Keratinocyte (primary cell): ENCODE measurements at regions not wholly inside any gene's neighbourhood (a gene's known extent, or its start where the extent isn't known, plus 50 kb on each side); places are given as distances from the start of the nearest gene placed in this dataset.

Source experiments
- DNase-seq: peaks from one replicate; pipeline ENCODE4 v3.0.0-alpha.2; 2011; ENCODE audit warnings: low read depth, missing footprints, low spot score
- FAIRE-seq: peaks from 2 replicates; lab custom pipeline; 2011; peaks lifted over from hg19 to GRCh38; lab: Jason Lieb, UNC
- H2AFZ ChIP-seq: 2 replicates; pipeline ENCODE4 v1.6.0; 2012; ENCODE audit warnings: low read length, control low read depth, inconsistent platforms; ENCODE audit not compliant: control insufficient read depth
- H3K27ac ChIP-seq: 2 replicates; pipeline ENCODE4 v1.5.1; 2011; ENCODE audit warnings: low read length; ENCODE audit not compliant: control insufficient read depth, insufficient read depth
- H3K27me3 ChIP-seq: 3 replicates; pipeline ENCODE4 v1.6.0; 2011; ENCODE audit warnings: low read length; ENCODE audit not compliant: control insufficient read depth, insufficient read depth; ENCODE audit errors: extremely low read depth
- H3K36me3 ChIP-seq, 2 experiments: 2 replicates in 1 of 2; 3 replicates in 1 of 2; pipeline ENCODE4 v1.5.1; 2011; ENCODE audit warnings: low read length in 2 of 2, mild to moderate bottlenecking in 1 of 2; ENCODE audit not compliant: control insufficient read depth in 2 of 2, insufficient read depth in 2 of 2; ENCODE audit errors: extremely low read depth in 1 of 2
- H3K4me1 ChIP-seq: 3 replicates; pipeline ENCODE4 v1.5.1; 2011; ENCODE audit warnings: low read length; ENCODE audit not compliant: control insufficient read depth, insufficient read depth; ENCODE audit errors: extremely low read depth
- H3K4me2 ChIP-seq: 3 replicates; pipeline ENCODE4 v1.6.0; 2011; ENCODE audit warnings: low read depth, low read length; ENCODE audit not compliant: control insufficient read depth, insufficient read depth; ENCODE audit errors: extremely low read depth
- H3K4me3 ChIP-seq, 3 experiments: fragments of 200-600 bp in 1 of 3; sonication (generic) in 1 of 3; 2 replicates in 2 of 3; 3 replicates in 1 of 3; pipeline ENCODE4 v1.5.1; 2011 to 2016; ENCODE audit warnings: low read length in 3 of 3, mild to moderate bottlenecking in 3 of 3, control low read depth in 2 of 3, inconsistent platforms in 1 of 3, low read depth in 1 of 3, mixed read lengths in 1 of 3, mixed run types in 1 of 3, moderate library complexity in 1 of 3; ENCODE audit not compliant: control insufficient read depth in 2 of 3, insufficient read depth in 2 of 3; ENCODE audit errors: extremely low read depth in 1 of 3
- H3K79me2 ChIP-seq: 2 replicates; pipeline ENCODE4 v1.6.0; 2012; ENCODE audit warnings: low read length; ENCODE audit not compliant: control insufficient read depth, insufficient read depth
- H3K9ac ChIP-seq: 3 replicates; pipeline ENCODE4 v1.6.0; 2011; ENCODE audit warnings: low read length; ENCODE audit not compliant: control insufficient read depth, insufficient read depth; ENCODE audit errors: extremely low read depth
- H3K9me1 ChIP-seq: 3 replicates; pipeline ENCODE4 v1.6.0; 2011; ENCODE audit warnings: low read length; ENCODE audit not compliant: control insufficient read depth, insufficient read depth; ENCODE audit errors: extremely low read depth
- H3K9me3 ChIP-seq: 2 replicates; pipeline ENCODE4 v1.5.1; 2012; ENCODE audit warnings: low read depth, low read length; ENCODE audit not compliant: control insufficient read depth
- H4K20me1 ChIP-seq: 3 replicates; pipeline ENCODE4 v1.6.0; 2011; ENCODE audit warnings: low read length; ENCODE audit not compliant: control insufficient read depth, insufficient read depth; ENCODE audit errors: extremely low read depth
- CTCF ChIP-seq, 3 experiments: IDR thresholded peaks in 1 of 3; conservative IDR thresholded peaks in 1 of 3; optimal IDR thresholded peaks in 1 of 3; 2 replicates in 2 of 3; 3 replicates in 1 of 3; pipeline versions ENCODE3 to v1.5.1; 2011; ENCODE audit warnings: low read length in 3 of 3, mild to moderate bottlenecking in 3 of 3, moderate library complexity in 2 of 3, control low read depth in 1 of 3, inconsistent platforms in 1 of 3; ENCODE audit not compliant: insufficient read depth in 2 of 3; ENCODE audit errors: extremely low read depth in 1 of 3
- EZH2 ChIP-seq: IDR thresholded peaks from one replicate; pipeline ENCODE4 v1.6.1; 2012; ENCODE audit warnings: inconsistent platforms, mild to moderate bottlenecking, low read length, moderate library complexity
- dilution Hi-C: fragments of 300-500 bp; cut with MboI; formaldehyde crosslinking; loops from one replicate; pipeline ENCODE4 v1.7.0; 2020; ENCODE audit warnings: low sequenced_read_pairs; ENCODE audit not compliant: extremely low pct_ligation_motif_present

- H3K9me1 ChIP-seq = no peaks in the 10 kb centered on the region
- no peak for TF ChIP-seq EZH2
- TF ChIP-seq CTCF (optimal IDR thresholded peaks at IDR 0.05 in 1 of 3, IDR thresholded peaks at IDR 0.05 in 1 of 3, conservative IDR thresholded peaks at IDR 0.05 in 1 of 3; ENCODE audit: extremely low read depth in 1 of 3, insufficient read depth in 2 of 3, low read length in 3 of 3) = no peak
- no peak overlapping the region for H2AFZ ChIP-seq
- H3K36me3 ChIP-seq = no peaks in the 10 kb centered on the region
- H4K20me1 ChIP-seq = no peaks in the 10 kb centered on the region
- H3K4me3 ChIP-seq = no peak overlapping the region
- no peak overlapping the region for H3K9ac ChIP-seq
- DNase-seq (no peak), FAIRE-seq (no peak)
- H3K4me2 ChIP-seq = no peak overlapping the region
- H3K4me1 ChIP-seq = no peaks in the 10 kb centered on the region
- dilution Hi-C loops = no loop called here
- H3K9me3 ChIP-seq = no peaks in the 10 kb centered on the region
- H3K79me2 ChIP-seq = no peaks in the 10 kb centered on the region
- H3K27me3 ChIP-seq = no peaks in the 10 kb centered on the region
- H3K27ac ChIP-seq = no peak overlapping the region
These were observed 701.8 kb upstream of the TENM3 start for GRCh38 chr4:181541396-181541795.

- H3K9me3 ChIP-seq = no peaks in the 10 kb centered on the region
These were observed 694.2 kb upstream of the TENM3 start for GRCh38 chr4:181548873-181549575.

More at GRCh38 chr4:181548873-181549575, 694.2 kb upstream of the TENM3 start:
- Histone ChIP-seq H3K4me3 (peak overlapping the region in 2 of 3 experiments; percentile 30 to 57), H3K4me2 (peak overlapping the region; percentile 74), H4K20me1 (no peaks in the 10 kb centered on the region), H3K79me2 (no peaks in the 10 kb centered on the region), H3K27ac (peak overlapping the region; percentile 90), H2AFZ (peak overlapping the region; percentile 28), H3K9ac (peak overlapping the region; percentile 54), H3K9me1 (no peaks in the 10 kb centered on the region), H3K36me3 (no peaks in the 10 kb centered on the region), H3K4me1 (peaks cover 21% of the 10 kb centered on the region), H3K27me3 (no peaks in the 10 kb centered on the region)
- DNase-seq (peak; percentile 59), FAIRE-seq (peak; percentile 100)
- dilution Hi-C loops = no loop called here
- TF ChIP-seq CTCF (optimal IDR thresholded peaks at IDR 0.05 in 1 of 3, IDR thresholded peaks at IDR 0.05 in 1 of 3, conservative IDR thresholded peaks at IDR 0.05 in 1 of 3; ENCODE audit: extremely low read depth in 1 of 3, insufficient read depth in 2 of 3, low read length in 3 of 3) = no peak
- TF ChIP-seq EZH2 = no peak
